ENCODE measurements at regions not wholly inside any gene's neighbourhood (a gene's known extent, or its start where the extent isn't known, plus 50 kb on each side); places are given as distances from the start of the nearest gene placed in this dataset.

Small RNAs in the stretch of these regions (small RNA-seq; reads per million reads assigned to genes)
- 0 reads per million in 2 experiments for gene RNA5SP234
- gene RNU6-849P = 0 reads per million in 2 experiments

All from SK-N-DZ (cell line).